Caco-2 (cell line): ENCODE measurements at regions not wholly inside any gene's neighbourhood (a gene's known extent, or its start where the extent isn't known, plus 50 kb on each side); places are given as distances from the start of the nearest gene placed in this dataset.

Source experiments
- BruUV-seq: library from RNA; stranded (reverse); fragments of 400-500 nt; replicated peaks from 2 replicates; lab custom pipeline; 2021; lab: Mats Ljungman, UMichigan
- CTCF ChIA-PET: fragments of 300-600 bp; sonication (Branson Sonifier 250); formaldehyde crosslinking; loops from one replicate; lab custom pipeline; 2022; ENCODE audit warnings: antibody characterized with exemption; lab: Charles Lee
- POLR2A ChIA-PET: fragments of 300-600 bp; sonication (Branson Sonifier 250); formaldehyde crosslinking; loops from one replicate; lab custom pipeline; 2022; ENCODE audit warnings: antibody characterized with exemption; lab: Charles Lee
- DNase-seq, 2 experiments: peaks; one replicate each; pipeline versions ENCODE4 v3.0.0 to v3.0.0-alpha.2; 2020 to 2022
- H3K27me3 ChIP-seq: replicated peaks from 2 replicates; pipeline ENCODE4 v1.6.0; 2011; ENCODE audit warnings: low read length; ENCODE audit not compliant: control insufficient read depth, insufficient read depth
- H3K36me3 ChIP-seq: 2 replicates; pipeline ENCODE4 v1.5.1; 2011; ENCODE audit warnings: low read length; ENCODE audit not compliant: control insufficient read depth, insufficient read depth
- H3K4me1 ChIP-seq: fragments of 250-450 bp; sonication (Bioruptor Pico); 2 replicates; pipeline ENCODE4 v1.5.1; 2020; ENCODE audit warnings: mild to moderate bottlenecking
- H3K4me3 ChIP-seq: 2 replicates; pipeline ENCODE4 v1.5.1; 2011; ENCODE audit warnings: low read depth, mild to moderate bottlenecking, control low read depth, low read length
- H3K9me3 ChIP-seq: fragments of 250-450 bp; sonication (Bioruptor Pico); 2 replicates; pipeline ENCODE4 v1.5.1; 2020; ENCODE audit warnings: mild to moderate bottlenecking, moderate library complexity
- H3K27ac Mint-ChIP-seq: one replicate; pipeline ENCODE4 v1.8.0; 2022; ENCODE audit warnings: mixed read lengths; ENCODE audit not compliant: unreplicated experiment
- H3K27me3 Mint-ChIP-seq: one replicate; pipeline ENCODE4 v1.8.0; 2022; ENCODE audit warnings: mixed read lengths; ENCODE audit not compliant: insufficient read depth, unreplicated experiment
- H3K36me3 Mint-ChIP-seq: one replicate; pipeline ENCODE4 v1.8.0; 2022; ENCODE audit warnings: mild to moderate bottlenecking, mixed read lengths; ENCODE audit not compliant: insufficient read depth, unreplicated experiment
- H3K4me1 Mint-ChIP-seq: one replicate; pipeline ENCODE4 v1.8.0; 2022; ENCODE audit warnings: low read depth, mixed read lengths; ENCODE audit not compliant: unreplicated experiment
- H3K4me3 Mint-ChIP-seq: one replicate; pipeline ENCODE4 v1.8.0; 2022; ENCODE audit warnings: mild to moderate bottlenecking, moderate library complexity, mixed read lengths; ENCODE audit not compliant: unreplicated experiment
- H3K9me3 Mint-ChIP-seq: one replicate; pipeline ENCODE4 v1.8.0; 2022; ENCODE audit warnings: mixed read lengths; ENCODE audit not compliant: unreplicated experiment
- CTCF ChIP-seq, 2 experiments: fragments of 200-600 bp in 1 of 2; IDR thresholded peaks; 1 replicate in 1 of 2; 2 replicates in 1 of 2; pipeline versions ENCODE4 v1.5.1 to v1.8.0; 2011 to 2022; ENCODE audit warnings: antibody characterized with exemption in 1 of 2, control low read depth in 1 of 2, inconsistent platforms in 1 of 2, low read depth in 1 of 2, low read length in 1 of 2, mild to moderate bottlenecking in 1 of 2, moderate library complexity in 1 of 2; ENCODE audit not compliant: insufficient read depth in 1 of 2, severe bottlenecking in 1 of 2, unreplicated experiment in 1 of 2
- intact Hi-C: fragments of 100-400 bp; cut with micrococcal nuclease; formaldehyde crosslinking; loops from one replicate; pipeline ENCODE4 v1.10.0; 2022; ENCODE audit not compliant: unreplicated experiment

- Mint-ChIP-seq H3K36me3 (no peaks in the 10 kb centered on the region), H3K4me1 (no peaks in the 10 kb centered on the region), H3K27ac (no peak overlapping the region), H3K4me3 (no peak overlapping the region), H3K9me3 (no peaks in the 10 kb centered on the region), H3K27me3 (peaks cover 8% of the 10 kb centered on the region)
- no peaks in the 10 kb centered on the region for H3K27me3 ChIP-seq
- no TSS peak for BruUV-seq
- no peak overlapping the region for H3K4me3 ChIP-seq
- no peak for TF ChIP-seq CTCF (IDR thresholded peaks at IDR 0.05; ENCODE audit: insufficient read depth in 1 of 2, low read depth in 1 of 2, low read length in 1 of 2, severe bottlenecking in 1 of 2, unreplicated experiment in 1 of 2)
- no peak for DNase-seq
- ChIA-PET POLR2A (no interaction called here), CTCF (no interaction called here)
- intact Hi-C loops: no loop called here
- H3K36me3 ChIP-seq: no peaks in the 10 kb centered on the region
- 0 out of 2 replicates have a peak, but pooled peaks cover 6% of the 10 kb centered on the region for H3K9me3 ChIP-seq
- no peaks in the 10 kb centered on the region for H3K4me1 ChIP-seq
Observed at GRCh38 chr7:108627476-108628051, 57.9 kb downstream of the DNAJB9 start.

- BruUV-seq: no TSS peak
- no peak overlapping the region for H3K27ac Mint-ChIP-seq
- no peaks in the 10 kb centered on the region for H3K4me1 Mint-ChIP-seq
- Histone ChIP-seq H3K36me3 (no peaks in the 10 kb centered on the region), H3K4me3 (no peak overlapping the region), H3K9me3 (0 out of 2 replicates have a peak, but pooled peaks cover 6% of the 10 kb centered on the region), H3K27me3 (no peaks in the 10 kb centered on the region), H3K4me1 (no peaks in the 10 kb centered on the region)
- peaks cover 8% of the 10 kb centered on the region for H3K27me3 Mint-ChIP-seq
- H3K36me3 Mint-ChIP-seq: no peaks in the 10 kb centered on the region
- H3K9me3 Mint-ChIP-seq: no peaks in the 10 kb centered on the region
- H3K4me3 Mint-ChIP-seq: no peak overlapping the region
- DNase-seq: no peak
- ChIA-PET POLR2A (no interaction called here), CTCF (no interaction called here)
- intact Hi-C loops: no loop called here
- TF ChIP-seq CTCF (IDR thresholded peaks at IDR 0.05; ENCODE audit: insufficient read depth in 1 of 2, low read depth in 1 of 2, low read length in 1 of 2, severe bottlenecking in 1 of 2, unreplicated experiment in 1 of 2): no peak
Observed at GRCh38 chr7:108628678-108629077, 59.0 kb downstream of the DNAJB9 start.

GRCh38 chr7:108629651-108630400, 60.2 kb downstream of the DNAJB9 start:
- Mint-ChIP-seq H3K9me3 (no peaks in the 10 kb centered on the region), H3K36me3 (no peaks in the 10 kb centered on the region), H3K4me1 (no peaks in the 10 kb centered on the region), H3K4me3 (no peak overlapping the region), H3K27ac (no peak overlapping the region), H3K27me3 (peaks cover 4% of the 10 kb centered on the region)
- Histone ChIP-seq H3K4me3 (no peak overlapping the region), H3K9me3 (0 out of 2 replicates have a peak, but pooled peaks cover 6% of the 10 kb centered on the region), H3K36me3 (no peaks in the 10 kb centered on the region), H3K4me1 (no peaks in the 10 kb centered on the region), H3K27me3 (no peaks in the 10 kb centered on the region)
- TF ChIP-seq CTCF (IDR thresholded peaks at IDR 0.05; ENCODE audit: insufficient read depth in 1 of 2, low read depth in 1 of 2, low read length in 1 of 2, severe bottlenecking in 1 of 2, unreplicated experiment in 1 of 2): no peak
- intact Hi-C loops: no loop called here
- BruUV-seq: no TSS peak
- ChIA-PET POLR2A (no interaction called here), CTCF (interaction anchor here (1.2 kb wide), 1 partner anchor 9 kb away, joined by 3 read pairs; no protein-coding TSS in a partner anchor)
- DNase-seq: no peak
